ENCODE measurements at regions not wholly inside any gene's neighbourhood (a gene's known extent, or its start where the extent isn't known, plus 50 kb on each side); places are given as distances from the start of the nearest gene placed in this dataset.
A peak's percentile ranks its signal among the peaks of the same experiment; 100 is the strongest.
"Not testable (repeated sequence)": the region's sequence is repeated elsewhere in the genome, so short reads cannot be mapped to it uniquely, and the experiment has no call there.

DNA sequence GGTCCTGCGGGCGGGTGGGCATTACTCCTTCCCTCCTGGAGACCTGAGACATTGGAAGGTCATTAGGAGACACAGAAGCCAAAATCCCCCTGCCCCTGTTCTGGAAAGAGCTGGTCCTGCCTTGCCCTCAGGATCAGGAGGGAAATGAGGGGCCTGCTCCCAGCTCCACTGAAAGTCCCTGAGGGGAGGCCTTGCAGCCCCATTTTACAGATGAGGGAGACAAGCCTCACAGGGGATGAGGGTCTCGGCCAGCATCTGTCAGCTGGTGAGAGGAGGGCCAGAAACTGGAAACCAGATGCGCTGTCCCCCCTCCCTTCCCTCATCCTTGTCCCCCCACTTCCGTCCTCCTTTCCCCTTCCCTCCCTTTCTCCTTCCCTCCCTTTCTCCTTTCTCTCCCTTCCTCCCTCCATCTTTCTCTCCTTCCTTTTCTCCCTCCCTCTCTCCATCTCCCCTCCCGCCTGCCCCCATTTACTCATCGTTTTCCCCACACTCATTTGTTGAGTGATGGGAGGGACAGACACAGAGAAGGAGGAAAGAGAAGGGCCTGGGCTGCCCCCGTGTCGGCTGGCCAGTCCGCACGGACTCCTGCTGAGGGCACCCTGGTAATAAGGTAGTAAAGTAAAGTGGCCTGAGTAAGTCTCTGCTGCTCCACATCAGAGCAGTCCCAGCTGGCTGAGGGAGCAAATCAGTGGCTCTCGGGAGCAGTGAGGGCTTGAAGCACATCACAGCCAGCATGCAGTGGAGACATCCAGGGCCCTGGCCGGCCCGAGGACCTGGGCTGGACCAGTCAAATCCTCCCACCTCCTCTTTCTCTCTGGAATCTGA lies 112.4 kb upstream of the ALDH1A3 start:
- DNase-seq (ENCODE audit: low read depth) = no peak

DNA sequence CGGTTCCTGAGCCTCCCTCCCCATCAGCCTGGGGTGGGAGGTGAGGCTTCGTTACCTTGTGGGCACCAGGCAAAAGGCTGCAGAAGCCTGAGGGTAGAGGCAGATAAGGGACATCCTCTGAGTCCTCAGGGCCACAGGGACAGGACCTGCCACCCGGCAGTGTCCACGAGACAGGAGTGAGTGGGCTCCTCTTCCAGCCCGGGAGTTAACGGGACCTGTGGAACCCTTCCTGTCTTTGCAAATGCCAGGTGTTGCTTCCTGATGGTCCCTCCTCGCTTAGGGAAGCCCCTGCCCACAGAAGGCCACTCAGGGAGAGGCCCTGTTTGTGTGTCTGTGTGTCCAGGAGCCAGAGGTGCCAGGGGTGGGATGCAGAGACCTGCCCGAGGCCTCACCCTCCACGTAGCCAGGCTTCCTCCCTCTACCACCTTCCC lies 111.1 kb upstream of the ALDH1A3 start:
- no peak for DNase-seq (ENCODE audit: low read depth)

DNA sequence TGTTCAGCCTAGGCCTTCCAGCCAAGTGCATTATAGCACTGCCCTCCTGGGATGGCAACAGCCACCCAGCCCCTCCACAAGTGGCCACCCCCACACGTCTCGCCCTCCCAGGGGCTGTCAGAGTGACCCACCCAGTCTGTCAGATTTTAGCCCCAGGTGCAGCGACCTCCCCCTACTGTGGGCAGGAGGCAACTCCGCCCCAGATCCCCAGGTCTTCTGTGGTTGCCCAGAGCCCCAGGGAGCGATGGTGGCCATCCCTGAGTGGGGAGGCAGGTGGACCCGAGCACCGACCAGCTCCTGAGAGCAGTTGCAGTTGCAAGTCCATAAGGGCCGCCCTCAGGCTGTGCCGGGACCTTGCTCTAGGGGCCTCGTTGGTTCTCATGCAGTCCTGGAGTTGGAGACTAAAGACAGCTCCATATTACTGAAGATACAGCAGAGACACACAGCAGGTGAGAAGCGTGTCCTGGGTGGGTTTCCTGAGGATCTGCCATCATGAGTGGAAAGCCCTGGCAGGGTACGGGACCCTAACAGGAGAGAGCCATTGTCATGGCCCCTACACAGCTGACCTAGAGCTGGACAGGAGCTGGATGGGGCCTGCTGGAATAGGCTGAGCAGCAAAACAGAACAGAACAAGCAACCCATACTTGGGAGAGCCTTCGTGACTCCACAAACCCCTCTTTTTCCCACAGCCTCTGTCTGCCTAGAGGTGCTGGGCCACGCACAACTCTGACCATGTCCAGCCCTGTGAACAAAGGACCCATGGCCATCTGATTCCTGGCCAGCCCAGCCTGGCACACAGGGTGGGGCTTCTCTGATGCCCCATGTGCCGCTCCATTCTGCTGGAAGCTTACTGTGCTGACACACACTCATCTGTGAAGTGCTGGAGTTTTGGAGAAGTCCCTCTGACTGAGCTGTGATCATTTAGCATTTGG lies 110.3 kb upstream of the ALDH1A3 start:
- no peak for DNase-seq (ENCODE audit: low read depth)

DNA sequence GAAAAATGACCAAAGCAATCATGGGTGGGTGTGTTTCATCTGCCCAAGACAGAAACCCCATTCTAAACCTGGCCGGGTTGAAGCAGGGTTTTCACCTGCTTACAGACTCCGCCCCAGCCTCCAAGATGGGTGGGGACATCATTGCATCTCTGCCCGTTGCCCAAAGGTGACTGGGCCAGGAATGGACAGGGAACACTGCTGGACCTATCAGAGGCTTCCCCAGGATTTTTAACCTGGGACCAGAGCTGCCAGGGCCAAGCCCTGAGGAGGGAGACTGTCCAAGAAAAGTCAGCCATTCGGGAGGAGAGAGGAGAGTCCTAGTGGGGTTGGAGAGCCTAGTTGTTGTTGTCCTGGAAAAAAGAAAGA lies 109.7 kb upstream of the ALDH1A3 start:
- DNase-seq (ENCODE audit: low read depth) = no peak

DNA sequence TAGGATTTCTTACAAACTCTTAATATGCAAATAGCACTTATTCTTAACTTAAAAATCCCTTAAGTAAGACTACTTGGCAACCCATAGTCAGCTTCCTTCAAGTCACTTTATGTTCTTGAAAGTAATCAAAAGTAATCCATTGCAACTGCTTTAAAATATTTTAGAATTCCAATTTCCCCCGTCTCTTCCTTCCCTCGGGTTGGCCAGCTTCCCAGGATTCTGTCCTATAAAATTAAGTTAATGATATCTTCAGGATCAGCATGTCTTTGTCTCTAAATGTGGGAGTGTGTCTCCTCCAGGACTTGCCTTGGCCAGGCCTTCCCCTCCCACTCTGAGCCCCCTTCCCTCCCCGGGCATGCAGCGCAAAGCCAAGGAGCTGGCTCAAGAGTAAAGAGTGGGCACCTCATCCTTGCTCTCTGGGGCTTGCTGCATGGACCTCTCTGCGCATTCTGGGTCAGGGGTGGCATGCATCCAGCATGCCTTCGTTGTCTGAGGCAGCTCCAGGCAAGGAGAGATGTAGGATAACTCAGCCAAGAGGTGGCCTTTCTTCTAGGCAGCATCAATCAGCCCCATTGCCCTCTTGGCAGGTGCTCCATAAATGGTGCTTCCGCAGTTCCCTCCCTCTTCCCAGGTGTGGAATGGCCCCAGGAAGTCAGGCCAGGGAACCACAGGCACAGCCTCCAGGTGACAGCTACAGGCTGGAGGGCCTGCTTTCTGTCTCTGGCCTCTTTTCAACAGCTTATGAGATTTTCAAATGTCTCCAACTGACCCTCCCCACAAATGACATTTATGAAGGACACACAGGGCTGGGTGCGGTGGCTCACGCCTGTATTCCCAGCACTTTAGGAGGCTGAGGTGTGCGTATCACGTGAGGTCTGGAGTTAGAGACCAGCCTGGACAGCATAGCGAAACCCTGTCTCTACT lies 108.7 kb upstream of the ALDH1A3 start:
- DNase-seq (ENCODE audit: low read depth) = no peak

DNA sequence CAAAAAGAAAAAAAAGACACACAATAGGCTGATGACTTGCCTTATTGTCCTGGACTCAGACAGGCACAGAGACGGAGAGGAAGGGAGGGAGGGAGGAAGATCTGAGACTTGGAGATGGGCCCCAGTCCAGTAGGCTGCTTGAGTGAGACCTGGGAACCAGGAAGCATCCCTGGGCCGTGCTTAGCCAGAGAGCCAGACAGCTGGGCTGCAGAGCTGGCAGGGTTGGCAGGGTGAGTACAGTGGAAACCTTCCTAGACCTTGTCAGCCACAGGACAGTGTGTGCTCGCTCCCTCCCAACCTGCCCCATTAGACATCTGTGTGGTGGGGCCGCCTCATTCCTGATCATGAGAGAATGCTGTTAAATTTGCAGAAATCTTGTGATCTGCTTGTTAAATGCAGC lies 107.9 kb upstream of the ALDH1A3 start:
- no peak for DNase-seq (ENCODE audit: low read depth)

DNA sequence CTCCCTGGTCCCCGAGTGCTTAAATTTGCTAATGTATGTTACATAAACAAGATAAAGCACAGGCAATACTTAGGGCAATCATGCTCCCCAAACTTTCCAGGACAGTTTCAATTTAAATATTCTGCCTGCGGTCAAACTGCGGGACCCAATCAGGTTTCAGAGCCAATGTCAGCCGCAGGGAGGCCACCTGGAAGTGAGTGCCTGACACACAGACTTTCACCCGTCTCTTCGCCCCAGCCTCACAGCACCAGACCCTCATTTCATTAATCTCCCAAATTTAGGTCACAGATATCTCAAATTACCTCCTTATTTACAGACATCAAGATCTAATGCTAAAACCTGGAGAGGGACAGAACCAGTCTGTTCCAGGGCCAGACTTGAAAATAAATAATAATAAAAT lies 107.2 kb upstream of the ALDH1A3 start:
- DNase-seq (ENCODE audit: low read depth) = no peak

DNA sequence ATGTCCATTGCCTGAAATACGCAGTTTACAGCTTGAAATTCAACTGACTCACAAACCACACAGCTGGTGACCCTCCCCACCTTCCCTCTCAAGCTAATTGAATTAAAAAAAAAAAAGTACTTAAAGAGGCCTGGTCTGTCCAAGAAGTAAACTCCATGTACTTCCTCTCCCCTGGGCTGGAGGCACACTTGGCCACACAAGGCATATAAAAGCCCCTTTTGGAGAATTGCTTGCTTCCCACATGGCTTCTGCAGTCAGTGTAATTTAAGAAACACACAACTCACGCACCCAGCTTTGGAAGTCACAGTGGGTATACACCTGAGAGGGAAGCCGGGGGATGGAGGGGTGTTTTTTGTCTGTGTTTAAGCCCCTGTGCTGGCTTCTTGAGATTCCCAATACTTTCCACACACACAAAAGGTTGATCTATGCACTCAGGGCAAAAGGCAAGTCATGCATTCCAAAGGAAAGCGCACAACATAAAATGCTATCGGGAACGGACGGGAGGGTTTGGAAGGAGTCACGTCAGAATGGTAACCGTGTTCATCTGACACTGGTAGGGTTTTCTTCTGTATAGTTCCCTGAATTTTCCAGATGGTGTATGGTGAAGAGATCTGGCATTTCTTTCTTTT lies 106.6 kb upstream of the ALDH1A3 start:
- DNase-seq (ENCODE audit: low read depth) = no peak

DNA sequence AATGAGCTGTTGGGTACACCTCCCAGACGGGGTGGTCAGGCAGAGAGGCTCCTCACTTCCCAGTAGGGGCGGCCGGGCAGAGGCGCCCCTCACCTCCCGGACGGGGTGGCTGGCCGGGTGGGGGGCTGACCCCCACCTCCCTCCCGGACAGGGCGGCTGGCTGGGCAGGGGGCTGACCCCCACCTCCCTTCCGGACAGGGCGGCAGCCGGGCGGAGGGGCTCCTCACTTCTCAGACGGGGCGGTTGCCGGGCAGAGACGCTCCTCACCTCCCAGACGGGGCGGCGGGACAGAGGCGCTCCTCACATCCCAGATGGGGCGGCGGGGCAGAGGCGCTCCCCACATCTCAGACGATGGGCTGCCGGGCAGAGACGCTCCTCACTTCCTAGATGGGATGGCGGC lies 105.6 kb upstream of the ALDH1A3 start:
- not testable (repeated sequence) for DNase-seq (ENCODE audit: low read depth)

DNA sequence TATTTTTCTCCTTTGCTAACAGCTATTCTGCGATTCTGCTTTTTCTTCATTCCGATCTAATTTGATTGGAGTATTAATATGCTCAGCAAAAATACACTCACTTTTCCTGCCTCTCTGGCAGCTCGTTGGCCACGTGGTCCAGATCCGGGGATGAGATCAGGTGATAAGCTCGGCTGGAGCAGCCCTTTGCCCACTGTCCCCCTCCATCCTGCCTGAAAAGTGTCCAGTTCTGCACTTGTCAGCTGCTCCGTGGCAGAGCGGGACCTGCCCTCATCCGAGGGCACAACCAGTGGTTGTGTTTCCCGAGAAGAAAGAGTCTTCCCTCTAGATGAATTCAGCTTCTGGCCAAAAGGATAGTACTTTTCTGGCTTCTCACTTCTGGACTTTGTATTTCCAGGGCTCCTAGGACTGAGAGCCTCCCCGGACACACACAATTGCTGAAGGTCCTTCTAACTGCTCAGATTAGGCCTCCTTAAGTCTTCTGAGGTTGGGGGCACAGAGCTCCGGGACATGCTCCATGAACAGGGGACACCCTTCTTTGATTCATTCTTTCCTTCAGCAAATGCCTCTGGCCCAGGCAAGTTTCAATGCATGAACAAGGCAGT lies 103.9 kb upstream of the ALDH1A3 start:
- DNase-seq (ENCODE audit: low read depth) = no peak

DNA sequence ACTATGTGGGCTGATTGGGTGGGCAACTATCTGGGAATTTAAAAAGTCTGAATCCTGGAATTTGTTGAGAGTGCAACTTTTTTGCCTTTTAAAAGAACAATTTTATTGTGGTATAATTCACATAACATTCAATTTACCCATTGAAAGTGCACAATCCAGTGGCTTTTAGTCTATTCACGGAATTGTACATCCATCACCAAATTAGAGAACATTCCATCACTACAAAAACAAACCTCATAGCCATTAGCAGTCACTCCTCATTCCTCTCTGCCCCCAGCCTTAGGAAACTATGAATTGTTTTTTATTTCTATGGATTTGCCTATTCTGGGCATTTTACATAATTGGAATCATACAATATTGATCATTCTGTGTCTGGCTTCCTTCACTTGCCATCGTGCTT lies 101.8 kb upstream of the ALDH1A3 start:
- DNase-seq (ENCODE audit: low read depth) = no peak

DNA sequence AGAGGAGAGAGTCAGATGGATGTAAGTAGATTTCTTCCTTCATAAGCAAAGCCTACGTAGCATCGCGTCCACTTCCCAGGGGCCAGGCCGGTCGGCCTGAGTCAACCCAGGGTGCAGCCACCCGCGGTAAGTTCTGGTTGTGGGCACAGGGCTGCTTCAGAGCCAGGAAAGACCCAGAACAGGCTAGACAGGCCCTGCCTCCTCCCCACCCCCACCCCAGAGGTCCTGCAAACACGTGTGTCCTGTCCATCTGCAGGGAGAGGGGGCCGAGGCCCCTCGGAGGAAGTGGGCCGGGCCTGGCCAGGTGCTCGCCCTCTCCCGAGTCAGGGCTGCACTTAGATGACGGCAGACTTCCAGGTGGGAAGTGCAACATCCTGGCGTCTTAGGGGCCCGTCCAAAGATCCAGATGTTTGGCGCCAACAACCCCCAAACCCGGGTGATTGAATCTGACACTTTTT lies 100.8 kb upstream of the ALDH1A3 start:
- no peak for DNase-seq (ENCODE audit: low read depth)

DNA sequence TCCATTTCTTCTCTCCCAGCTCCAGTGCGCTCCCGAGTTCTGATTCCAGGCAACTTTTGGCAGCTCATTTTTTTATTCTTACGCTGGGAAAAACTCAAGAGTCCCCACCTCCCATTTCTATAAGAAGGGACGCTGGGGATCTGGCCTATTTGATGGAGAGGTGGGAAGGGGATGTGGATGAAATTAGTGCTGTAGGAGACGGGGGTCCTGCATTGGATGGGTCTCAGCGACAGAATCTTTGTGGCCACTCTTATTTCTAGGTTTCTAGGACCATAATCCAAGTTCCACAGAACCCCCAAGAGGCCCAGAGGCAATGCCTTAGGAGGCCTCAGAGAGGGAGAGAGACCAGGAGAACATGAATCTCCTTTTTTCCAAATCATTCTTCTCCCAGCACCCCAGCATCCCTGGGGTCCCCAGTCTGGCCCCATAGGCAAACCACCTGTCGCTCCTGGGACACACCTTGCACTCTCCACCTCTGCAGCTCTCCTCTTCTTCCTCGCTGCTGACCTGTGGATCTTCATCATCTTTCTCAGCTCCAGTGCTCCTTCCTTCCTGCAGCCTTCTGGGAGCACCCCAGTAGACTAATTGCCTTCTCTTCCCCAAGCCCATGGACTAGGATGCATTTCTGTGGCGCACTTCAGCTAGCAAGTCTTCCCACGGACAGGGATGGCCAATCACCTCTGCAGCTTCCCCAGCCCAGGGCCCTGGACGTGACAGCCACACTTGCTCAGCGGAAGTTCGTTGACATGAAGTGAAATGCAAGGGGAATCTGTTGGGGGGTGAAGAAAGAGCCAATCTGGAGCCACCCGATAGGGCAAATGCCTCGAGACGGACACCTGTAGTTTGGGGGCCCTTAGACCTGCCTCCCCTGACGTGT lies 100.1 kb upstream of the ALDH1A3 start:
- no peak for DNase-seq (ENCODE audit: low read depth)

DNA sequence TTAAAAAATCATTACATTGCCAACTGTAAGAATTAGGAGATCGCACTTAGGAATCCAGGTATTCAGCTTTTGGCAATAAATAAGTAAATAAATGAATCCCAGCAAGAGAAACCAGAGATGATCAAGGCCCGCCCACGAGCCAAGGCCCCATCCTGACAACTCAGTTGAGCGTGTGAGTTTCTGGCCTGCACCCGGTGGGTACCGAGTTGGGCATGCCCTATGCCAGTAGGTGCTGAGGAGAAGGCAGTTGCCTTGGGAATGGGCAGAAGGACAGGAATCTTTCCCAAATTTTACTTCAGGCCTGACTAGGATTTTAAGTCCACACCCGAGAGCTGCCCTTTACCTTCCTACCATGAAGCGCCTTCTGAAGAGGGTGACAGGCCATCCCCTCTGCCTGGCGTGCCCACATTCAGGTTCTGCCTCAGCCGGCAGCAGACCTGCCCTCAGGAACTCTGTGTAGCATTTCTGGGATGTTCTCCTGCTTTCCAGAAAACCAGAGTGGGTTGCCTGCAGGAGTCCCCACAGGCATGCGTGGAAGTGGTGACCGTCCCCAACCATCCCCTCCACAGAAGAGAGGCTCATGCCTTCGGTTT lies 99.3 kb upstream of the ALDH1A3 start:
- DNase-seq (ENCODE audit: low read depth) = no peak

DNA sequence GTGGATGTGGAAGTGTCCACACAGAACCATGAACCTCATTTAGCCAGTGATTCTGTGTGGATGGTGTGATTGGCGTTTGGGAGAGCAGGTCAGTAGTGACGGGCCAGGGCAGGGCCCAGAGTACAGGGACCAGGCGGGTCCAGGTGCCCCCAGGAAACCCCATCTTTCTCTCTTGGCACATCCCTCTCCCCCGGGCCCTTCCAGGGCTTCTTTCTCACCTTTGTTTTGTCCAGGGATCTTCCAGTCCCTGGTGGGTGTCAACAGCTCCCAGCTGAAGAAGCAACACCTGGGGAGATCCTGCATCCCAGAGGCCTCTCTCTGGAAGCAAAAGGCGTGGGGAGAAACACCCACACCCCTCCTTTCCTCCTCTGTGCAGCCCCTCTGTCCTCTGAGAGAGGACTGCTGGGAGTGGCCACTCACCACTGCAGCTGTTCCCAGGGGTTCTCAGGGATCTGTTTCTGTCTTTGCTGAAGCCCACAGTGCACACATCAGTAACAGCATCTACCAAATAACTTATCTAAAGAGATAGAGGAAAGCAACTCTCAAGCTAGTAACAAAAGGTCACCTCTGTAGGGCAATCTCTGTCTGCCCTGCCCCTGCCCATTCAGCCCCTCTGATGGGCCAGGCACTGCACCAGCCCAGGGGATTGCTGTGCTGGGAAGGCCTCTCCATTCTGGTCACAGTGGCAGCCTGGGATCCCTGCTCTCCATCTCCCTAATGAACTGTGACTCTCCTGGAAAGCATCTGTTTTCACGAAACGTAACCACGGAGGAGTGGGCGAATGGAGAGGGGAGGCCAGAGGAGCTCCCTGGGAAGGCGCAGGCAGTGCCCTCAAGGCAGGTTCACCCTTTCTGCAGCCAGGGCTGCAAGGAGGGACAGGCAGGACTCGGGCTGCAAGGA lies 98.3 kb upstream of the ALDH1A3 start:
- DNase-seq (ENCODE audit: low read depth) = peak; percentile 29

DNA sequence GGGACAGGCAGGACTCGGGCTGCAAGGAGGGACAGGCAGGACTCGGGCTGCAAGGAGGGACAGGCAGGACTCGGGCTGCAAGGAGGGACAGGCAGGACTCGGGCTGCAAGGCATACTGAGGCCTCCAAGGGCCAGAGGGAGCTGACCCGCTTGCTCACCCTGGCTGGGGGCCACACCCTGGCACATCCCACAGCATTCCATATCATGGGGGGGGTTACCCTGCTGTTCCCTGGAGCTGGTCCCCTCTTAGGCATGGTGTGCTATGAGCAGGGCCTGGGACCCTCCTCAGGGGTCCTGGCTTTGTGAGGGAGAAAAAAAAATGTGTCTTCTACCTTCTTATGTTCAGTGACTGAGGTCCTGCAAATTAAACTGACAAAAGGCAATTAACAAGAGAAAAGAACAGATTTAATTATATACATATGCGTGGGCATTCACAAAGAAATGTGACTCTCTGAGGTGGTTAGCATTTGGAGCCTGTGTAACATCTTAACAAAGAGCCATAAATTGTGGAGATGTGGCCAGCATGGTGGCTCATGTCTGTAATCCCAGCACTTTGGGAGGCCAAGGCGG lies 97.6 kb upstream of the ALDH1A3 start:
- DNase-seq (ENCODE audit: low read depth) = no peak

DNA sequence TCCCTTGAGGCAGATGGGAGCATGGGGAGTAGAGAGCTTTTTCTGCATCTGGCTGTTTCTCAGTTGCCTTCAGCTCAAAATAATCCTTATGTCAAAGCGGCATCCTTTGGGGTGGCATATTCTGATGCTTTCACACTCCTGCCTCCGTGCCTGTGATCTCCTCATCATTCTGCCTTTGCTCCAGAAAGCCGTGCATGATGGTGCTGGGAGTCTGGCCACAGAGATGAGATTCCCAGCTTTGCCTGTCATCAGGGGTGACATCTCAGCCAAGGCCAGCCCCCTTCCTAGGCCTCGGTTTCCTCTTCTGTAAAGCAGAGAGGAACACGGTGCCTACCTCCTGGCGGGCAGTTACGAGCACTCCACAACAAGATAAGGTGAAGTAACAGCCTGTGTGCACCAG lies 96.3 kb upstream of the ALDH1A3 start:
- DNase-seq (ENCODE audit: low read depth) = no peak
